Heart right ventricle (tissue), 16 donors: ENCODE measurements at regions not wholly inside any gene's neighbourhood (a gene's known extent, or its start where the extent isn't known, plus 50 kb on each side); places are given as distances from the start of the nearest gene placed in this dataset.

ENCODE experiments used
- ATAC-seq, 8 donors: fragments of 200-7000 bp; cut with Tn5 transposase; one replicate each; pipeline ENCODE4 v1.9.1; 2020; ENCODE audit warnings: mild to moderate bottlenecking in 8 of 8, moderate library complexity in 8 of 8, moderate number of reproducible peaks in 1 of 8
- DNase-seq, 2 donors: peaks; one replicate each; pipeline ENCODE4 v3.0.0-alpha.2; 2020
- H3K27ac ChIP-seq, 10 donors: fragments of 200-600 bp; sonication (generic) in 2 of 10; one replicate each; pipeline versions ENCODE4 v1.5.0 to v1.8.0; 2020 to 2022; ENCODE audit warnings: mild to moderate bottlenecking in 3 of 10
- H3K27me3 ChIP-seq, 7 donors: fragments of 200-600 bp; one replicate each; pipeline ENCODE4 v1.8.0; 2021 to 2022; ENCODE audit warnings: mild to moderate bottlenecking in 2 of 7
- H3K36me3 ChIP-seq, 9 donors: fragments of 200-600 bp; sonication (generic) in 1 of 9; one replicate each; pipeline versions ENCODE4 v1.5.0 to v1.8.0; 2020 to 2022; ENCODE audit warnings: mild to moderate bottlenecking in 2 of 9
- H3K4me1 ChIP-seq, 9 donors: fragments of 200-600 bp; sonication (generic) in 1 of 9; one replicate each; pipeline versions ENCODE4 v1.5.0 to v1.8.0; 2020 to 2022; ENCODE audit warnings: mild to moderate bottlenecking in 4 of 9
- H3K4me3 ChIP-seq, 10 donors: fragments of 200-600 bp; sonication (generic) in 2 of 10; one replicate each; pipeline versions ENCODE4 v1.5.0 to v1.8.0; 2020 to 2022; ENCODE audit warnings: mild to moderate bottlenecking in 7 of 10, moderate library complexity in 2 of 10
- H3K9me3 ChIP-seq, 11 donors: fragments of 200-600 bp in 10 of 11; sonication (generic) in 2 of 11; one replicate each; pipeline versions ENCODE4 v1.5.0 to v1.8.0; 2013 to 2022; ENCODE audit warnings: mild to moderate bottlenecking in 2 of 11, control low read depth in 1 of 11, moderate library complexity in 1 of 11
- WGBS, 2 donors: extraction: QIAGEN DNeasy Blood & Tissue Kit; methylation state at CpG; one replicate each; pipeline ENCODE4 v1.1.7; 2013; ENCODE audit warnings: inconsistent platforms in 1 of 2; 5-methylcytosine and 5-hydroxymethylcytosine counted together
- intact Hi-C, 10 donors: fragments of 100-400 bp; cut with DNase I; formaldehyde crosslinking; loops; one replicate each; pipeline versions ENCODE4 v1.11.1 to v1.14.2; 2022
- TF ChIP-seq, protein P1 (sequence below), 9 donors: fragments of 200-600 bp; sonication (generic) in 2 of 9; IDR thresholded peaks; one replicate each; pipeline versions ENCODE4 v1.5.0 to v1.8.0; 2021 to 2022; ENCODE audit warnings: antibody characterized with exemption in 9 of 9, mild to moderate bottlenecking in 5 of 9, moderate library complexity in 1 of 9
- donor health status: Arrhythmogenic right ventricular cardiomyopathy.
- donor health status: ischemic (EF 13 %, LVEDD 7.1; RV severe dilation, severe dysfunction).
- donor health status: healthy with polysubstance abuse.
- donor health status: DM: no; HTN: yes; CAD: no.
- donor health status: DM: no; HTN: no; CAD: no.
- donor health status: ischemic (EF 25% LVEDD 6.9; RV normal size, moderate dysfunction).
- donor health status: ischemic (EF 25% LVEDD 5.7; RV mildly dilated, moderate dysfunction).
- donor health status: healthy.
- donor health status: DM: yes; HTN: yes; CAD: no.
- donor health status: Ischemic cardiomyopathy.
- donor health status: ischemic (EF 35%, LVEDD 5.7; RV mildly dilated, moderate dysfunction).
- donor health status: nonischemic (EF 11% LVEDD 7.7; RV severe dilation, severe dysfunction).
- donor health status: DM: yes; HTN: yes; CAD: no.
- donor health status: PGD.
- donor health status: ischemic (EF 29% LVEDD 5.4; RV normal size, mild dysfunction).
- donor health status: nonischemic (EF 23%, LVEDD 6.1; RV moderate dilation, normal function).

- peaks cover 0 to 29% (median 5%) of the 10 kb centered on the region in 11 donors for H3K9me3 ChIP-seq
- no peak for DNase-seq
- H3K4me1 ChIP-seq, result peaks cover 0 to 5% (median 0%) of the 10 kb centered on the region in 9 donors
- intact Hi-C loops, result no loop called here
- TF ChIP-seq, protein P1, sequence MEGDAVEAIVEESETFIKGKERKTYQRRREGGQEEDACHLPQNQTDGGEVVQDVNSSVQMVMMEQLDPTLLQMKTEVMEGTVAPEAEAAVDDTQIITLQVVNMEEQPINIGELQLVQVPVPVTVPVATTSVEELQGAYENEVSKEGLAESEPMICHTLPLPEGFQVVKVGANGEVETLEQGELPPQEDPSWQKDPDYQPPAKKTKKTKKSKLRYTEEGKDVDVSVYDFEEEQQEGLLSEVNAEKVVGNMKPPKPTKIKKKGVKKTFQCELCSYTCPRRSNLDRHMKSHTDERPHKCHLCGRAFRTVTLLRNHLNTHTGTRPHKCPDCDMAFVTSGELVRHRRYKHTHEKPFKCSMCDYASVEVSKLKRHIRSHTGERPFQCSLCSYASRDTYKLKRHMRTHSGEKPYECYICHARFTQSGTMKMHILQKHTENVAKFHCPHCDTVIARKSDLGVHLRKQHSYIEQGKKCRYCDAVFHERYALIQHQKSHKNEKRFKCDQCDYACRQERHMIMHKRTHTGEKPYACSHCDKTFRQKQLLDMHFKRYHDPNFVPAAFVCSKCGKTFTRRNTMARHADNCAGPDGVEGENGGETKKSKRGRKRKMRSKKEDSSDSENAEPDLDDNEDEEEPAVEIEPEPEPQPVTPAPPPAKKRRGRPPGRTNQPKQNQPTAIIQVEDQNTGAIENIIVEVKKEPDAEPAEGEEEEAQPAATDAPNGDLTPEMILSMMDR (IDR thresholded peaks at IDR 0.05), result no peak
- no peaks in the 10 kb centered on the region for H3K36me3 ChIP-seq
- no peak overlapping the region for H3K4me3 ChIP-seq
- H3K27ac ChIP-seq, result no peak overlapping the region
- ATAC-seq, result no peak
- H3K27me3 ChIP-seq, result no peaks in the 10 kb centered on the region
- 72 to 78% methylated on average over 2 of the region's 2 CpGs for WGBS, 2 donors
Observed at GRCh38 chr2:149872638-149873150, 285.1 kb upstream of the MMADHC start.

DNA sequence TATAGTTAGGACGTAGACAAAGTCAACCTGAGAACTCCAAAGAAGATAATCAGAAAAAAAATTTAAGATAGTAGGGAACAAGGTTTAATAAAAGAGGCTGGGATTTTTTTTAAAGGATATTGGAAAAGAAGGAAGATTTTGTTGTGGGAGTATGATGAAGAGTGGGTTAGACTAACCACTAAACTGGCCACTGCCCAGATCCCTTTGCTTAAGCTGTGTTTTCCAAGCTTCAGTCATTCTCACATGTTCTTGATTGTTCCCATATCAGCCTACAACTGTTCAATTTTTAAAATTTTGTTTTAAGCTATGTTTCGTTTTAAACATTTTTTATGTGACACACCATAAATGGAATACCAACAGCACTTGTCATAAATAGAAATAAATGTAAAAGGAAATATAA lies 284.5 kb upstream of the MMADHC start:
- H3K4me1 ChIP-seq, result no peaks in the 10 kb centered on the region
- intact Hi-C loops, result no loop called here
- no peaks in the 10 kb centered on the region for H3K36me3 ChIP-seq
- DNase-seq (no peak), ATAC-seq (no peak)
- H3K4me3 ChIP-seq, result no peak overlapping the region
- H3K9me3 ChIP-seq, result peaks cover 0 to 33% (median 5%) of the 10 kb centered on the region in 11 donors
- no peaks in the 10 kb centered on the region for H3K27me3 ChIP-seq
- WGBS, 2 donors, result 84 to 88% methylated on average over 2 of the region's 2 CpGs
- TF ChIP-seq, protein P1 (IDR thresholded peaks at IDR 0.05), result no peak
- H3K27ac ChIP-seq, result no peak overlapping the region

DNA sequence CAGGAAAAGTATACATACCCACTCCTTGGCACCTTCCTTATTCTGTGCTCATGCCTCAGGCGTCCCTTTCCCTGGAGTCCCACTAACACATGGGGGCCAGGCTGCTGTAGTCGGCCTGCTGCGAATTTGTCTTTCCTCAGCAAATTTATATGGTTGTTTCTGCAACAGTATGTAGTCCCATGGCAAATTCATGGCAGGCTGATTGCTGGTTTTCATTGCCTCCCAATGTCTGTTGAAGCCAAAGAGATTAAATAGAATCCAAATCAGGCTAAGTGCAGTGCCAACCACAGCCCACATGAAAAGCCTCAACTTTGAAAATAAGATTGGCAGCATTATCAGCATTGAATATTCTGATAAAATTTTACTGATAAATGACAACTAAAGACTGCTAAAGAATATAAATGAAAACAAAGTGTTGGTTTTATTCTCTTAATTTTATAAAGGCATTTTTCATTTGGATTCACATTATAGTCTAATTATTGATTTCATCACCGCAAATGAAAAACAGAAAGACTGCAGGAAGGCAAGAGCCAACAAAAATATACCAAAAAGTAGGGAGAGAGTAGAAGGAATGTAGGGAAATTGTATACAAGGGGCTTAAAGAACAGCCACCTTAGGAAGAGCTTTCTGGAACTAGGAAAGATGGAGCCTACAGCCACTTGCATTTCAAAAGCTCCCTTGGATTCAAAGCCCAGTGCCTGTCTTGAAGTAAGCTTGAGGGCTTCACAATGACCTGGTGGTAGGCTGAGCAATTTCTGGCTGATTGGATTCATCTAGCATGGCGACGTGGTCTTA lies 283.7 kb upstream of the MMADHC start:
- Histone ChIP-seq H3K36me3 (no peaks in the 10 kb centered on the region), H3K4me3 (no peak overlapping the region), H3K27me3 (no peaks in the 10 kb centered on the region), H3K4me1 (no peaks in the 10 kb centered on the region), H3K27ac (no peak overlapping the region), H3K9me3 (peaks cover 0 to 35% (median 5%) of the 10 kb centered on the region in 11 donors)
- ATAC-seq (no peak), DNase-seq (no peak)
- WGBS, 2 donors, result 89 to 94% methylated on average over 6 of the region's 6 CpGs
- intact Hi-C loops, result no loop called here
- TF ChIP-seq, protein P1 (IDR thresholded peaks at IDR 0.05), result no peak

DNA sequence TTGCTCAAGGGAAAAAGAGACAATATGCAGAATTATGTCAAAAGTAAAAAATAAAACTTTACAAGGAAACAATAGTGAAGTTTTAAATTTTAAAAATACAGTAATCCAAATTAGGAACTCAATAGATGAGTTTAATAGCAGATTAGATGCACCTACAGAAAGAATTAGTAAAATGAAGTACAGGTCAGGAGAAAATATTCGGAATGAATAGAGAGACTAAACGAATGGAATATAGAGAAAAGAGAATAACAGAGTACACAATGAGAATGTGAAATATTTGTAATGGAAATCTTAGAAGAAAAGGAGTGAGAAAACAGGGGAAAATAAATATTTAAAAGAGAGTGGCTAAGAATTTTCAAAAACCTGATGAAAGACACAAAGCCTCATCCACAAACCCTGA lies 275.7 kb upstream of the MMADHC start:
- peaks cover 0 to 23% (median under 1%) of the 10 kb centered on the region in 11 donors for H3K9me3 ChIP-seq
- WGBS, 2 donors, result 92 to 99% methylated on average over 2 of the region's 2 CpGs

More for the DNA sequence above, 275.7 kb upstream of the MMADHC start:
- H3K4me3 ChIP-seq, result no peak overlapping the region
- ATAC-seq, result no peak
- TF ChIP-seq, protein P1 (IDR thresholded peaks at IDR 0.05), result no peak
- H3K4me1 ChIP-seq, result peaks cover 0 to 26% (median 4%) of the 10 kb centered on the region in 9 donors
- intact Hi-C loops, result no loop called here
- H3K27me3 ChIP-seq, result no peaks in the 10 kb centered on the region
- H3K27ac ChIP-seq, result no peak overlapping the region
- H3K36me3 ChIP-seq, result no peaks in the 10 kb centered on the region
- no peak for DNase-seq
